Mesodermal cell (in vitro differentiated cells): ENCODE measurements at regions not wholly inside any gene's neighbourhood (a gene's known extent, or its start where the extent isn't known, plus 50 kb on each side); places are given as distances from the start of the nearest gene placed in this dataset.
"Not testable (repeated sequence)": the region's sequence is repeated elsewhere in the genome, so short reads cannot be mapped to it uniquely, and the experiment has no call there.

Source experiments
- H3K27ac ChIP-seq: 2 replicates; pipeline ENCODE4 v1.7.0; 2013; ENCODE audit warnings: mild to moderate bottlenecking, low read depth, low read length, moderate library complexity; ENCODE audit not compliant: severe bottlenecking
- H3K36me3 ChIP-seq: 2 replicates; pipeline ENCODE4 v1.7.1; 2013; ENCODE audit warnings: mild to moderate bottlenecking, low read length, moderate library complexity; ENCODE audit not compliant: control insufficient read depth, insufficient read depth
- H3K4me1 ChIP-seq: one replicate; pipeline ENCODE4 v1.7.1; 2013; ENCODE audit warnings: mild to moderate bottlenecking, low read length; ENCODE audit not compliant: insufficient read depth, control insufficient read depth, poor library complexity, severe bottlenecking
- H3K4me3 ChIP-seq: 2 replicates; pipeline ENCODE4 v1.7.0; 2013; ENCODE audit warnings: low read length, control low read depth, mild to moderate bottlenecking; ENCODE audit not compliant: insufficient read depth, poor library complexity, severe bottlenecking; ENCODE audit errors: extremely low read depth
- H3K9me3 ChIP-seq: 2 replicates; pipeline ENCODE4 v1.7.1; 2013; ENCODE audit warnings: mild to moderate bottlenecking, low read length, moderate library complexity; ENCODE audit not compliant: control insufficient read depth
- WGBS, 2 experiments: methylation state at CpG; one replicate each; pipeline ENCODE4 v1.1.5; 2013; ENCODE audit warnings: missing lambda C conversion rate in 2 of 2; ENCODE audit not compliant: insufficient coverage in 2 of 2; 5-methylcytosine and 5-hydroxymethylcytosine counted together

DNA sequence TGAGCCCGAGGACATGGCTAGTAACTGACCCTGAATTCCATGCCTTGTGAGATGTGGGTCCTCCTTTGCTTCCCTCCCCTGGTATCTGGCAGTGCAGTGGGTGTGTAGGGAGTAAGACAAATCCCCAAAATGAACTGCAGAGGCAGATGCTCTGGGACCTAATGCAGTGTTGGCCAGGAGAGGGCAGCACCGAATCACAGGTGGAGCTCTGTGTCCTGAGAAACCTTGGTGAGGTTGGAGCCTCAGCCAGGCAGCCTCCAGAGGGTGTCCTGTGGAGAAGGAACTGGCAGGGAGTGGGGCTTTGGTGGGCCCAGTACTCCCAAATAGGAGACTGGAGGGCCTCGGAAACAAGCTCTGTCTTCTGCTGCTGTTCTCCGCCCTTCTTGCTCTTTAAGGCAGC is 209.9 kb downstream of the CCNG2 start:
- H3K27ac ChIP-seq, H3K4me1 ChIP-seq, H3K9me3 ChIP-seq, H3K36me3 ChIP-seq, H3K4me3 ChIP-seq: not testable (repeated sequence)
- 14% methylated on average over 1 of the region's 4 CpGs; no CpG with 5 or more reads in 1 of the 2 experiments for WGBS, 2 experiments

- Histone ChIP-seq H3K9me3 (no peaks in the 10 kb centered on the region), H3K4me1 (no peaks in the 10 kb centered on the region), H3K4me3 (no peak overlapping the region), H3K36me3 (no peaks in the 10 kb centered on the region), H3K27ac (no peak overlapping the region)
- 79 to 86% methylated on average over 4 of the region's 4 CpGs for whole genome bisulfite sequencing, 2 experiments
Observed at GRCh38 chr4:77367638-77368037, 210.6 kb downstream of the CCNG2 start.

GRCh38 chr4:77372375-77372774 is 215.4 kb downstream of the CCNG2 start:
- Histone ChIP-seq H3K27ac (no peak overlapping the region), H3K9me3 (no peaks in the 10 kb centered on the region), H3K36me3 (no peaks in the 10 kb centered on the region), H3K4me3 (no peak overlapping the region), H3K4me1 (no peaks in the 10 kb centered on the region)
- 86 to 92% methylated on average over 1 to 2 of the region's 3 CpGs for WGBS, 2 experiments

- Histone ChIP-seq H3K27ac (no peak overlapping the region), H3K36me3 (no peaks in the 10 kb centered on the region), H3K9me3 (no peaks in the 10 kb centered on the region), H3K4me1 (no peaks in the 10 kb centered on the region), H3K4me3 (no peak overlapping the region)
- 67% methylated on average over 1 of the region's 2 CpGs; no CpG with 5 or more reads in 1 of the 2 experiments for WGBS, 2 experiments
Observed at GRCh38 chr4:77375866-77376607, 219.0 kb downstream of the CCNG2 start.

DNA sequence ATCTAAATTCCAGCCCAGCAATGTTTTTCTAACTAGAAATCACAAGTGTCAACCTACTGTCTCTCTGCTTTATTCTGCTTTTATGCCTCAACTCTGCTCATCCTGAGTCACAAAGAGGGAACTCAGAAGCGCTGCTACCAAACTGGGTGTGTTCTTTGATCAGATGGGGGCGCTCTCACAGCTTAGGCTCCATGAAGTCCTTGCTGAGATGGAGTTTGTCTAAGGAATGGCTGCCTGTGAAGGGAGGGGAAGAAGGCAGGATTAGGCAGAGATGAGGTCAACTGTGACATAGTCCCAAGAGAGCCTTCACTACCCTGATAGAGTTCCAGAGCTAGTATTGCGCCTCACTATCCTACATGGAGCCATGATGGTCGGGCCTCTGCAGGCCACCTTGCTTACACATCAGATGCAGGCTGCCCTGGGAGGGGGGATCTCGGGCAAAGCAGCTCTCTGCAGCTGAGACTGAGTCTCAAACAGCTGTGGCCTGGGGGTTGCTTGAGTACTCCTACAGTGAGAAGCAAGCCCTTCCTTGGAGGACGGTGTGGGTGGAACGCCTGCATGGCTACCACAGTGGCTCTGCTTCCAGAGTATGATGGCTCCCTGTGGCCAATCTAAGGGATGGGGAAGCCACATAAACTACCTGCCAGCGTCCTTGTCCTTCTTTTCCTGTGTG is 219.9 kb downstream of the CCNG2 start:
- Histone ChIP-seq H3K27ac (no peak overlapping the region), H3K36me3 (no peaks in the 10 kb centered on the region), H3K4me1 (no peaks in the 10 kb centered on the region), H3K4me3 (no peak overlapping the region), H3K9me3 (no peaks in the 10 kb centered on the region)
- 84 to 98% methylated on average over 6 to 7 of the region's 8 CpGs for WGBS, 2 experiments

GRCh38 chr4:77384094-77384493 is 221.5 kb upstream of the CXCL13 start:
- no peak overlapping the region for H3K27ac ChIP-seq
- no peaks in the 10 kb centered on the region for H3K36me3 ChIP-seq
- H3K9me3 ChIP-seq: no peaks in the 10 kb centered on the region
- no peak overlapping the region for H3K4me3 ChIP-seq
- H3K4me1 ChIP-seq: no peaks in the 10 kb centered on the region

DNA sequence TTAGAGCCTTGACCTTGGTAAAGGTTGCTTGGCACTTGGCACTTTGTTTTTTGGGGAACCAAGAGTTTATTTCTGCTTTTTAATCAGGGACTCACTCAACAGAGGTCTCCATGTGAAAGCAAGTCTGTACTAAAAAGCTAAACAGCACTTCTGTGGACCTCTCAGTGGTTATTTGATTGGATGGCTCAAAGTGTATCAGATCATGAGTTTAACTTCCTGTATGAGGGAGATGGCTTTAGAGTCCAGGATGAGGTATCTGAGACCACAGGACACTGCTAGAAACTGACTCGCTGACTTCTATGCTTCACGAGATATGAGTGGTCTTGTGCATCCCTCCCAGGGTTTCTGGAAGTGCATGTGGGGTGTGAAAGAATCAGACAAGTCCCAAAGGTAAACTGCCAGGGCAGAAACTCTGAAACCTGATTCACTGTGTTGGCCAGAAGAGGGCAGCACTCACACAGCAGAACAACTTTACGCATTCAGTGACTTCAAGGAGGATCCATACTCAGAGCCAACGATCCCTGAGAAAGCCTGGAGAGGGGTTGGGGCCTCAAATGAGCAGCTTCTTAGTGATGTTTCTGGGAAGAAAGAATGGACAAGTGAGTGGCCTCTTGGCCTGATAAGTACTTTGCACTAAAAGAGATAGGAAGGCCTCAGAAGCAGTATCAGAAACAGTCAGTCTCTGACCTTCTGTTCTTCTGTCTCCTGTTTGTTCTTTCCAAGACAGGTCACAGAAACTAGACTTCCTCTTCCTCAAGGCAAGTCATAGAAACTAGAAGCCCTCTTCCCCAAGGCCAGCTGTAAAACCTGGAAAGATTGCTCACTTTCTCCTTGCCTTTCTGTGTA is 220.3 kb upstream of the CXCL13 start:
- Histone ChIP-seq H3K36me3 (no peaks in the 10 kb centered on the region), H3K4me3 (no peak overlapping the region), H3K27ac (no peak overlapping the region), H3K9me3 (no peaks in the 10 kb centered on the region), H3K4me1 (no peaks in the 10 kb centered on the region)
- 8 to 12% methylated on average over 2 to 3 of the region's 4 CpGs for WGBS, 2 experiments

GRCh38 chr4:77393996-77394395 is 211.6 kb upstream of the CXCL13 start:
- H3K4me1 ChIP-seq: no peaks in the 10 kb centered on the region
- H3K36me3 ChIP-seq: no peaks in the 10 kb centered on the region
- H3K9me3 ChIP-seq: no peaks in the 10 kb centered on the region
- WGBS, 2 experiments: 50 to 92% methylated on average over 2 of the region's 5 CpGs
- no peak overlapping the region for H3K27ac ChIP-seq
- no peak overlapping the region for H3K4me3 ChIP-seq

- no CpG with 5 or more reads among the region's 1 CpG for WGBS, 2 experiments
- Histone ChIP-seq H3K4me1 (no peaks in the 10 kb centered on the region), H3K27ac (no peak overlapping the region), H3K36me3 (no peaks in the 10 kb centered on the region), H3K4me3 (no peak overlapping the region), H3K9me3 (no peaks in the 10 kb centered on the region)
Observed at GRCh38 chr4:77395481-77395880, 210.1 kb upstream of the CXCL13 start.

DNA sequence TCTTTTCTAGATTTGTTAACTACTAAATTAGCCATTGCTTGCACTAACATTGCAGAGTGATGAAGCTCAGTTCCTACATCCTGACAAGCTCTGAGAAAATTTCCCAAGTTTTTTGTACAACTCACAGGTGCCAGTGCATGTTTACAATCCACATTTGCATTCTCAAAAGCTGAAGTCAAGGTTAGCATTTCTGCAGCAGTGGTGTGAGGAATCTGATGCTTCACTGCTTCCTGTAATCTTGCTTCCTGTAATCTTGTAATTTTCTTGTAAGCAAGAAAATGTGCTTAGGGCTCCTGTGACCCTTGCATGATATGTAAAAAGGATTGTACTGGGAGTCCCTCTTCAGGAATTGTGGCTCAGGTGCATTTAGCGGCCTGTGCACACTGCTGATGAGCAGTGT is 207.4 kb upstream of the CXCL13 start:
- 83 to 100% methylated on average over 1 of the region's 1 CpG for WGBS, 2 experiments
- Histone ChIP-seq H3K9me3 (no peaks in the 10 kb centered on the region), H3K27ac (no peak overlapping the region), H3K36me3 (no peaks in the 10 kb centered on the region), H3K4me1 (no peaks in the 10 kb centered on the region), H3K4me3 (no peak overlapping the region)

DNA sequence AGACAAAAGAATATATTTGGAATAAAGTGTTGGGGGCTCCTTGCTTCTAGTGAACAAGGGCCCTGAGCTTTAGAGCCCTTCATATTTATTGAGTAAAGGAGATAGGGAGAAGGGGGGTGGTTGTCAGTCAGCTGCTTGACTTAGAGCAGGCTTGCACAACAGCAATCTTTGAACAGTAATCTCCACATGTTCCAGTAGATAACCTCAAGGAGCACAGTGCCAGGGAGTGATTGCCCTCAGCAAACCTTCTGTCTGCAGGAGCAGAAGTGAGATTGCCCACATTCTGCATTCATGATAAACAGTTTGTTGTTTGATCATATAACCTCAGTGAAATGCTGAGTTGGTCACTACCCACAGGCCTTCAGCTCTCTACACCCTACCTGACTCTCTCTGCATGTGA is 205.8 kb upstream of the CXCL13 start:
- Histone ChIP-seq H3K4me1 (no peaks in the 10 kb centered on the region), H3K4me3 (no peak overlapping the region), H3K36me3 (no peaks in the 10 kb centered on the region), H3K9me3 (no peaks in the 10 kb centered on the region), H3K27ac (no peak overlapping the region)
